ENCODE measurements at regions not wholly inside any gene's neighbourhood (a gene's known extent, or its start where the extent isn't known, plus 50 kb on each side); places are given as distances from the start of the nearest gene placed in this dataset.

GRCh38 chr5:8720506-8720905 is 825.4 kb downstream of the SEMA5A start:
- Histone ChIP-seq H3K4me2 (ENCODE audit: insufficient read depth in 1 of 2, low read depth in 2 of 2, low read length in 2 of 2) (no peak overlapping the region), H4K5ac (ENCODE audit: insufficient read length, low read depth, low read length) (no peak overlapping the region), H3K18ac (ENCODE audit: extremely low read depth, low read length) (no peak overlapping the region), H4K91ac (replicated peaks; ENCODE audit: insufficient read length, low read length) (no peak overlapping the region), H3K79me1 (ENCODE audit: low read depth, low read length) (no peaks in the 10 kb centered on the region), H4K20me1 (replicated peaks in 1 of 2; ENCODE audit: control insufficient read depth in 1 of 2, insufficient read depth in 2 of 2, low read length in 2 of 2) (no peaks in the 10 kb centered on the region), H2BK120ac (replicated peaks; ENCODE audit: low read depth, low read length) (no peak overlapping the region), H3K23me2 (ENCODE audit: low read depth, low read length) (no peaks in the 10 kb centered on the region), H2AK5ac (ENCODE audit: low read depth, low read length) (no peak overlapping the region), H3K14ac (ENCODE audit: insufficient read length) (no peak overlapping the region), H2BK5ac (ENCODE audit: low read depth, low read length) (no peak overlapping the region), H3K4me1 (replicated peaks in 1 of 4; ENCODE audit: control insufficient read depth in 3 of 4, insufficient read depth in 4 of 4, low read length in 3 of 4) (no peaks in the 10 kb centered on the region), H3K36me3 (ENCODE audit: control insufficient read depth in 2 of 4, insufficient read depth in 4 of 4, low read length in 3 of 4) (no peaks in the 10 kb centered on the region), H3K4me3 (ENCODE audit: extremely low read depth in 1 of 4, insufficient read depth in 2 of 4, low read depth in 3 of 4, low read length in 4 of 4) (no peak overlapping the region), H3K23ac (ENCODE audit: insufficient read length) (no peak overlapping the region), H2BK20ac (ENCODE audit: low read length) (no peak overlapping the region), H3K56ac (replicated peaks; ENCODE audit: insufficient read length, low read depth, low read length) (no peak overlapping the region), H2BK12ac (ENCODE audit: low read depth, low read length) (no peak overlapping the region), H3K9ac (replicated peaks in 1 of 4; ENCODE audit: extremely low read depth in 1 of 4, low read depth in 3 of 4, low read length in 3 of 4) (no peak overlapping the region), H4K8ac (ENCODE audit: extremely low read depth, insufficient read depth, low read length) (no peak overlapping the region), H3K79me2 (ENCODE audit: control insufficient read depth in 1 of 2, insufficient read depth in 2 of 2, low read length in 2 of 2) (no peaks in the 10 kb centered on the region), H3K27ac (ENCODE audit: low read depth, low read length) (no peak overlapping the region), H2BK15ac (ENCODE audit: low read length) (no peak overlapping the region), H2AFZ (ENCODE audit: low read length) (no peak overlapping the region), H3K27me3 (replicated peaks in 1 of 4; ENCODE audit: control insufficient read depth in 3 of 4, extremely low read depth in 1 of 4, insufficient read depth in 3 of 4, low read length in 3 of 4) (no peaks in the 10 kb centered on the region), H3K9me3 (ENCODE audit: insufficient read depth in 2 of 2, low read depth in 1 of 2, low read length in 1 of 2) (no peaks in the 10 kb centered on the region), H3K4ac (replicated peaks; ENCODE audit: insufficient read length, low read depth, low read length) (no peak overlapping the region)
- ChIA-PET CTCF (ENCODE audit: partially characterized antibody) (no interaction called here), POLR2A (ENCODE audit: partially characterized antibody) (no interaction called here)
- FAIRE-seq (no peak), DNase-seq (ENCODE audit: low read depth in 1 of 2, low spot score in 2 of 2) (no peak)
- no peak for TF ChIP-seq KDM4A (IDR thresholded peaks at IDR 0.05; ENCODE audit: low read depth, low read length, severe bottlenecking)
- TF ChIP-seq EZH2 (IDR thresholded peaks at IDR 0.05; ENCODE audit: low read depth, low read length, severe bottlenecking) = no peak
- TF ChIP-seq CEBPB (IDR thresholded peaks at IDR 0.05; ENCODE audit: low read depth, low read length) = no peak
- no peak for TF ChIP-seq RBBP5 (IDR thresholded peaks at IDR 0.05; ENCODE audit: borderline replicate concordance, low read depth, low read length)
- TF ChIP-seq ASH2L (IDR thresholded peaks at IDR 0.05; ENCODE audit: low read length) = no peak
- TF ChIP-seq TAF1 (IDR thresholded peaks at IDR 0.05; ENCODE audit: low read depth, low read length) = no peak
- TF ChIP-seq SAP30 (IDR thresholded peaks at IDR 0.05; ENCODE audit: insufficient read depth, insufficient replicate concordance, low read length) = no peak
- TF ChIP-seq RFX5 (IDR thresholded peaks at IDR 0.05; ENCODE audit: borderline replicate concordance, low read depth, low read length) = no peak
- TF ChIP-seq BCL11A (IDR thresholded peaks at IDR 0.05; ENCODE audit: low read depth in 2 of 2, low read length in 2 of 2) = no peak
- no peak for TF ChIP-seq BACH1 (IDR thresholded peaks at IDR 0.05; ENCODE audit: low read length)
- TF ChIP-seq CBX5 (IDR thresholded peaks at IDR 0.05; ENCODE audit: low read depth, low read length) = no peak
- no peak for TF ChIP-seq SRF (IDR thresholded peaks at IDR 0.05; ENCODE audit: low read depth, low read length)
- 94% methylated on average over 5 of the region's 5 CpGs; no CpG with 5 or more reads in 1 of the 2 experiments for WGBS, 2 experiments (ENCODE audit: extremely low coverage in 1 of 2, insufficient coverage in 1 of 2, insufficient read length in 1 of 2, insufficient replicate concordance in 2 of 2, low coverage in 1 of 2, low lambda C conversion rate in 2 of 2, missing lambda C conversion rate in 1 of 2)

Measured in H1 (cell line).